HG02852 (cell line): ENCODE measurements at regions not wholly inside any gene's neighbourhood (a gene's known extent, or its start where the extent isn't known, plus 50 kb on each side); places are given as distances from the start of the nearest gene placed in this dataset.
"Not testable (repeated sequence)": the region's sequence is repeated elsewhere in the genome, so short reads cannot be mapped to it uniquely, and the experiment has no call there.

Experiments
- ATAC-seq: cut with Tn5 transposase; IDR thresholded peaks from one replicate; pipeline ENCODE4 v1.9.1; 2021; ENCODE audit warnings: mild to moderate bottlenecking, moderate library complexity; ENCODE audit not compliant: unreplicated experiment

- no peak for ATAC-seq
Measured at GRCh38 chr3:30457081-30457480, 149.3 kb upstream of the TGFBR2 start.

- no peak for ATAC-seq
Measured at GRCh38 chr3:30457726-30458125, 148.7 kb upstream of the TGFBR2 start.

- no peak for ATAC-seq
Measured at GRCh38 chr3:30458376-30459171, 147.8 kb upstream of the TGFBR2 start.

GRCh38 chr3:30461311-30461710, 145.1 kb upstream of the TGFBR2 start:
- ATAC-seq = no peak

- no peak for ATAC-seq
Measured at GRCh38 chr3:30462721-30463470, 143.5 kb upstream of the TGFBR2 start.

DNA sequence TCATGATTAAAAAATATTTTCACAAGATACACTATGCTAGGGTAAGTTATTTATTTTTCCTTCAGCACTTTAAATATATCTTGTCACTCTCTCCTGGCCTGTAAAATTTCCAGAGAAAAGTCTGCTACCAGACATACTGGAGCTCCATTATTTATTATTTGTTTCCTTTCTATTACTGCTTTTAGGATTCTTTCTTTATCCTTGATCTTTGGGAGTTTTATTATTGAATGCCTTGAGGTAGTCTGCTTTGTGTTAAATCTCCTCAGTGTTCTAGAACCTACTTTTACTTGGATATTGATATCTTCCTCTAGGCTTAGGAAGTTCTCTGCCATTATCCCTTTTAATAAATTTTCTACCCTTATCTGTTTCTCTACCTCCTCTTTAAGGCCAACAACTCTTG, 142.0 kb upstream of the TGFBR2 start:
- no peak for ATAC-seq

GRCh38 chr3:30465454-30465853, 140.9 kb upstream of the TGFBR2 start:
- ATAC-seq = no peak

DNA sequence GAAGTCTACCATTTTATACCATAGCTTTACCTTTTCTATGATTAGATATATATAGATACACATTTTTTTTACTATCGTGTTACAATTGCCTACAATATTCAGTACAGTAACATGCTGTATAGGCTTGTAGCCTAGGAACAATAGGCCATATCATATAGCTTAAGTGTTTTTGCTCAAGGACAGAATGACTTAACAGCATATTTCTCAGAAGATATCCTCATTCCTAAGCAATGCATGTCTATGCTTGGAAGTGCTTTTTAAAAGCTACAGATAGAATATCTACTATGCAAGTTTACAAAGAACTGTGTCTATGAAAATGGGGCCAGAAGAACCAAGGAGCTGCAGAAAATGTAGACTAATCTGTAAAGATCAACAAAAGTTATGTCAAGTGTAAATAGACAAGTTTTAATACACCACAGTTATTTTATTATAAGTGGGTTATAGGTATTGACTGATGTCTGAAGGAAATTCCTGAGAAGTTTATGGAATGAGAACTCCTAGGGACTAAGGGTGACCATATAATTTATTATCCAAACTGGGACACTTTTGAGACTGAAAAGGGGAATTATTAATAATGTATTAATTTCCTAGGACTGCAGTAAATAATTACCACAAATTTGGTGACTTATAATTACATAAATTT, 138.7 kb upstream of the TGFBR2 start:
- no peak for ATAC-seq

GRCh38 chr3:30469133-30469532, 137.3 kb upstream of the TGFBR2 start:
- no peak for ATAC-seq

DNA sequence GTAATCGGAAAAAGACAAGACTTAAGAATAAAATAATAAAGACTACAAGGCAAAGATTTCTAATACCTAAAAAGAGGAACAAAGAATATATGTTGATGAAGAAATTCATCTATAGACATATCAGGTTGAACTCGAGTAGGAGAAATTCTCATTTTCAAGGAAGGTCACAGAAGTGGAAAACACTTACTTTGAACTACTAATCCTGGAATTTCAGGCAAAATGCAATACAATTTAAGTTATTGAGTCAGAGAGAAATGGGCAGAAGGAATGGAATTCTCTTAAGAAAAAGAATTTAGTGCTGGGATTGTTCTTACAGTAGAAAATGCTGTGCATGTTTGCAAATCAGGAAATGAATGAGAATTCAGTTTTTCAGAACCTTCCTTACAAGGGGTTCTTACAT, 135.9 kb upstream of the TGFBR2 start:
- no peak for ATAC-seq

- ATAC-seq = no peak
Measured at GRCh38 chr3:30471066-30471465, 135.3 kb upstream of the TGFBR2 start.

DNA sequence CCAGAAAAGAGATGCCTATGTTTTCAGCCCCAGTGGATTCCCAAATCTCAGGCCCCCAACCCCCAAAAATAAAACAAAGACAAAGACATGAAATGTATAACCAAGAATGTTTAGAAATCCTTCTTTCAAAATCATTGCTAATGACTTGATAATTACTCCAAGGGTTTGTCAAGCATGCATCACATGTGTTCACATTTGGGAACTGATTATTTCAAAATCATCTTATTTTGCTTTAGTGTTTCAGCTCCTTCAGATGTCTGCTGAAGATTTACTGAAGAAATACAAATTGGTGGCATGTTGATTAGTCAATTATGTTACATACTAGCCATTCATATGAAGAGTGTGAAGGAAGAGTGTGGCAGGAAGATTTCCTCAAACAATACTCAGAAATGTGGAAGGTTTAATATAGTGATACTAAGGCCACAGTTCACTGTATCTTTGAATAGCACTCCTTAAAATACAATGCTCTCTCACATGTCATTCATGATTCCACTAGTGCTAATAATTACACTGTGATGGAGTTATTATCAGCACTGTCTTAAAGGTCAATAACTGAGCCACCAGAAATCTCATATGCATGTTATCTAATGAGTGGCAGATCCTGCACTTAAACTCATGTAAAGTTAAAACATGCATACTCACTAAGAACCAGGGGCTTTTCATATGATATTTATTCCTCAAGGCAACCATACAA, 134.5 kb upstream of the TGFBR2 start:
- no peak for ATAC-seq

DNA sequence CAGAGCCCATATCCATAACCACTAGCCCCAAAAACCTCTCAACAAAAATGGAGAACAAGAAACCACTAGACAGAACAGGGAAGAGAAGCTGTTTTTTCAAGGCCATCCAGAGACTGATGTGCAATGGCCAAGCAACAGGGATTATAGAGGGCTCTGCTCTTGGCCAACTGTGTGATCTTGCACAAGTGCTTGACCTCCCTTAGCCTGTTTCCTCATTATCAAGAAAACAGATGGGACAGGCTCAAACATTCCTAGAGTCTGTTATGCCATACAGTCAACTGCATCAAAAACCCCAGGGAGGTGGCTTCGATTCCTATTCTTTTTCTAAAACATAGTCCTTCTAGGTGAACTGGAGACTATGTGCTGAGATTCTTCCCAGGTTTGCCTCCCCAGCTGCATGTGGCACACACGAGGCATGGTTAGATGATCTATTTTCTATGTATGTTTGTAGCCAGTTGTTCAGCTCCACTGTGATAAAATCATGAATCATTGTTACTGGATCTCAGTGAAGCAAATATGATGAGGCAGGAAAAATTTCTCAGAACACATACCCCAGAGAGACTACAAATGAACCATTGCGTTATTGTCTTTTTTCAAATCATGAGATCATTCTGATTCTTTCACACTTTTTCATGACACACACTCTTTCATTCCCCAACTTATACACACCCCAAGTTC, 132.9 kb upstream of the TGFBR2 start:
- ATAC-seq = no peak

DNA sequence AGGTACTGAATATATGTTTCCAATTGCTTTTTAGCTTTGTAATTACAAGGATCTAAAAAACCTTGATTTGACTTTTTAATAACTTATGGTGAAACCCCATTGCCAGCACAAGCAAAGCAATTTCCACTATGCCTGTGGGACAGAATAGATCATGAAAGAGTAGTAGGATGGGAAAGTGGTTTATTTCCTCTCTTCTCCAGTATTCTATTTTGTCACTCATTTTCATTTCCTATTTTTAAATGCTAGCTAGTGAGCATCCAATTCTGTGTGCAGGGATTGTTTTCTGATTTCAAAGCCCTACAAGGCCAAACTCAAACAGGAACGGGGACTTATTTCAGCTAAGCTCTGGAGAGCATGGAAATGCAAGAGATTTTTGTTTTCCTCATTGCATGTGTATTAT, 132.0 kb upstream of the TGFBR2 start:
- ATAC-seq = no peak

DNA sequence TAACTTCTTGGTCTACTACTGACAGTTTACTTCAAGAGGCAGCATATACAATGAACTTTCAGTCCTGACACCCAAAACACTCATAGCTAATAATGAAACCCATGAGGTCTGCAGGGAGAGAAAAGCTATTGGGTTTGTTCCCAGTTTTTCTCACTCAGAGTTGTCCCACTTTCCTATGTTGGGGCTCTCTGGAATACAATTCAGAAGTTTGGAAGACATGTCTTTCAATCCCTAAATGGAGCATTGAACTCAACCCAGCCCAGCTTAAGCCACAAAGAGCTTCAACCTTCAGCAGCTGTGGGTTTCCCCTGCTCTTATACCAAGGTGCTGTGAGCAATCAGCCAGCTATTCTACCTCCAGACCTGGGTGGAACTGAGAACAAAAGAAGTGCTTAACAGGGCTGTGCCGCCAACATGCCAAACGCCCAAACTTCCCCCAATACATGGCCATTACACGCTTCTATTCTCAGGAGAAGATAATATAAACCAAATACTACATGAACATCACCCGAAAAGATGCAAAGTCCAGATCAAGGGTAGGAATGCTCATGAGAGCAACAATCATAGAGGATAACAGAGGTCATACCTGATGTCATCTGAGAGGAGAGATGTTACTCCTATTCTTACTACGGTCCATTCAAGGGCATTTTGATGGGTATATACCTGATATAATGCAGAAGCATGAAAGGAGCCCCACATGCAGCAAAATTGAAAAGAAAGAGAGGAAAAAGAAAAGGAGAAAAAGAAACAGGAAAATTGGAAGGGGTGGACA, 131.2 kb upstream of the TGFBR2 start:
- peak; percentile 93 for ATAC-seq

DNA sequence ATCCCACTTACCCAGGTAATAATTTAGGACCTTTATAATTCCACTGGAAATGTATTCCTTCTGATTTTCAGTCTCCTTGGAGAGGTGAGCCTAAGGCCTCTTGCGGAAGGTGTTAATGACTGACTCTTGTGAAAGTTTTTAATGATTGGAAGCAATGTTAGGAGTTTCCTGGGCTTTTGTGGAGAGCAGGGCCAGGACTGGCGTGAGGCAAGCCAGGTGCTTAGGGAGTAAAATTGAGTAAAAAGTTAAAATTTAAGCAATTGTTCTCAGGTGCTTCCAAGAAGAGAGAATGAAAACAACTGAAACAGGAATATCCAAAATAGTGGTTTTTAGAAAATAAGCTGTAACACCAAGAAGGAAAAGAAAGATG, 130.6 kb upstream of the TGFBR2 start:
- no peak for ATAC-seq

GRCh38 chr3:30476368-30477084, 129.9 kb upstream of the TGFBR2 start:
- peak; percentile 33 for ATAC-seq

- no peak for ATAC-seq
Measured at GRCh38 chr3:30477149-30477921, 129.1 kb upstream of the TGFBR2 start.

GRCh38 chr3:30479737-30480136, 126.7 kb upstream of the TGFBR2 start:
- ATAC-seq = not testable (repeated sequence)
